ENCODE measurements at regions not wholly inside any gene's neighbourhood (a gene's known extent, or its start where the extent isn't known, plus 50 kb on each side); places are given as distances from the start of the nearest gene placed in this dataset.

DNA sequence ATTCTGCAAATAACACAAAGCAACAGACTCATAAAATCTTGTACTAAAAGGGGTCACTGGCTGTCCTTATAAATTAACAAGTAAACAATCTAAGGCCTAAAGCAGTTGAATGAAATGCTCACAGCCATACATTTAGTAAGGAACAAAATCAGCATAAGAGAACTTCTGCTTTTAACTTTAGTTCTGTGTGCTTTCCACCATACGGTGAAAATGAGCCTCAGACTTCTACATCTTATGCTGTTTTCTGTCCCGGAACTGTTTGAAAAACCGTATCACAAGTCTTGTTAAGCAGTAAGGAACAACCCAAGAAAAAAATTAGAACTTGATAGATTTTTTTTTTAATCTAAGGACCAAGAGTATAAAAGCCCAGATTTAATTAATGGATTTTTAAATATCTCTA lies 549.1 kb upstream of the MIR17HG start:
- TF ChIP-seq, protein P1, sequence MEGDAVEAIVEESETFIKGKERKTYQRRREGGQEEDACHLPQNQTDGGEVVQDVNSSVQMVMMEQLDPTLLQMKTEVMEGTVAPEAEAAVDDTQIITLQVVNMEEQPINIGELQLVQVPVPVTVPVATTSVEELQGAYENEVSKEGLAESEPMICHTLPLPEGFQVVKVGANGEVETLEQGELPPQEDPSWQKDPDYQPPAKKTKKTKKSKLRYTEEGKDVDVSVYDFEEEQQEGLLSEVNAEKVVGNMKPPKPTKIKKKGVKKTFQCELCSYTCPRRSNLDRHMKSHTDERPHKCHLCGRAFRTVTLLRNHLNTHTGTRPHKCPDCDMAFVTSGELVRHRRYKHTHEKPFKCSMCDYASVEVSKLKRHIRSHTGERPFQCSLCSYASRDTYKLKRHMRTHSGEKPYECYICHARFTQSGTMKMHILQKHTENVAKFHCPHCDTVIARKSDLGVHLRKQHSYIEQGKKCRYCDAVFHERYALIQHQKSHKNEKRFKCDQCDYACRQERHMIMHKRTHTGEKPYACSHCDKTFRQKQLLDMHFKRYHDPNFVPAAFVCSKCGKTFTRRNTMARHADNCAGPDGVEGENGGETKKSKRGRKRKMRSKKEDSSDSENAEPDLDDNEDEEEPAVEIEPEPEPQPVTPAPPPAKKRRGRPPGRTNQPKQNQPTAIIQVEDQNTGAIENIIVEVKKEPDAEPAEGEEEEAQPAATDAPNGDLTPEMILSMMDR (IDR thresholded peaks at IDR 0.05; ENCODE audit: insufficient read depth, low read length), result no peak
- no peak for TF ChIP-seq POLR2AphosphoS5 (IDR thresholded peaks at IDR 0.05; ENCODE audit: low read depth)
- TF ChIP-seq GABPA (IDR thresholded peaks at IDR 0.05; ENCODE audit: low read depth), result no peak
- TF ChIP-seq, protein P2, sequence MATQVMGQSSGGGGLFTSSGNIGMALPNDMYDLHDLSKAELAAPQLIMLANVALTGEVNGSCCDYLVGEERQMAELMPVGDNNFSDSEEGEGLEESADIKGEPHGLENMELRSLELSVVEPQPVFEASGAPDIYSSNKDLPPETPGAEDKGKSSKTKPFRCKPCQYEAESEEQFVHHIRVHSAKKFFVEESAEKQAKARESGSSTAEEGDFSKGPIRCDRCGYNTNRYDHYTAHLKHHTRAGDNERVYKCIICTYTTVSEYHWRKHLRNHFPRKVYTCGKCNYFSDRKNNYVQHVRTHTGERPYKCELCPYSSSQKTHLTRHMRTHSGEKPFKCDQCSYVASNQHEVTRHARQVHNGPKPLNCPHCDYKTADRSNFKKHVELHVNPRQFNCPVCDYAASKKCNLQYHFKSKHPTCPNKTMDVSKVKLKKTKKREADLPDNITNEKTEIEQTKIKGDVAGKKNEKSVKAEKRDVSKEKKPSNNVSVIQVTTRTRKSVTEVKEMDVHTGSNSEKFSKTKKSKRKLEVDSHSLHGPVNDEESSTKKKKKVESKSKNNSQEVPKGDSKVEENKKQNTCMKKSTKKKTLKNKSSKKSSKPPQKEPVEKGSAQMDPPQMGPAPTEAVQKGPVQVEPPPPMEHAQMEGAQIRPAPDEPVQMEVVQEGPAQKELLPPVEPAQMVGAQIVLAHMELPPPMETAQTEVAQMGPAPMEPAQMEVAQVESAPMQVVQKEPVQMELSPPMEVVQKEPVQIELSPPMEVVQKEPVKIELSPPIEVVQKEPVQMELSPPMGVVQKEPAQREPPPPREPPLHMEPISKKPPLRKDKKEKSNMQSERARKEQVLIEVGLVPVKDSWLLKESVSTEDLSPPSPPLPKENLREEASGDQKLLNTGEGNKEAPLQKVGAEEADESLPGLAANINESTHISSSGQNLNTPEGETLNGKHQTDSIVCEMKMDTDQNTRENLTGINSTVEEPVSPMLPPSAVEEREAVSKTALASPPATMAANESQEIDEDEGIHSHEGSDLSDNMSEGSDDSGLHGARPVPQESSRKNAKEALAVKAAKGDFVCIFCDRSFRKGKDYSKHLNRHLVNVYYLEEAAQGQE (IDR thresholded peaks at IDR 0.05; ENCODE audit: insufficient replicate concordance, low read depth), result no peak
- TF ChIP-seq SPI1 (IDR thresholded peaks at IDR 0.05; ENCODE audit: borderline replicate concordance, low read depth), result no peak
